ENCODE measurements at regions not wholly inside any gene's neighbourhood (a gene's known extent, or its start where the extent isn't known, plus 50 kb on each side); places are given as distances from the start of the nearest gene placed in this dataset.

DNA sequence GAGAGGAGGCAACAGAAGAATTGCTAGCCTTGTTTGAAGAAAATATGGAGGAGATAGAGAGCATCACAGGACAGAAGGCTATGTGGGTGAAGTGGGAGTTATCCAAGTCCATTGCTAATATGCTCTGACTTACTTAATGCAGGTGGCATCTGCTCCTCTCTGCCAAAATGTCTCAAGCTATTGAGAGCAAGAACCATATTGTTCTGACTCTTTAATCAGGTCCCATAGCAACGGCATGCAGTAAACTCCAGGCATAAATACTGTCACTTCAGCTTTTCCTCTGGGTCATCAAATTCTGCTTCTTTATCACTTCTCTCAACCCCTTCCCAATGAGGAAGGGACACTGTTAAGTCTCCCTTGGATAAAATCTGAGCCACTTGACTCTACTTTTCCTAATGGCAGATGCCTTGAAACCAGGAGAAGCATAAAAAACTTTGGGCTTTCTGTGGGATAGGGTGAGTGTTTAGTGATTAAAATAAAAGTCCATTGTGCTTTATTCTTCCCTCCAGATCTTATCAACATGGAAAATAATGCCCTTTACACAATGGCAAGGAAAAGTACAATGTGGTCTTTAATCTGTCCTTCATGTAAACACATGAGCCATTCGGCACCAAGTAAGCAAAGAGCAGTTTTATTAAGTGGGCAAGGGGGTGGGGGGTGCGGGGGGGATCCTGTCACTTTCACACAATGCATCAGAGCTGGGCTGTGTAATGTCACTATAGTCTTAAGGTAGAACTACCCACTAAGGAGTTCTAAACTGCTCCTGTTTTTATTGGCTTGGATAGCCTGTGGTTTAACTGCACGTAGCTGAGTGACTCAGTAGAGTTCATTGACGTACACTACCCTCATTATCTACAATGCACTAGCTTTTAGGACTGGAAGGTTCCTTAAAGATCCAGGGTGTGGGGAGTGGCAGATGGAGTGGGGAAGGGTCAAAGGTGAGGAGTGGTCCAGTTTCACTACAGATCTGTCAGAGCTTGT is 71.0 kb upstream of the TARS1 start:
- Histone ChIP-seq H3K9me3 (no peaks in the 10 kb centered on the region), H3K27ac (no peak overlapping the region), H3K9ac (ENCODE audit: low read depth in 2 of 2, low read length in 2 of 2) (no peak overlapping the region), H3K4me1 (no peaks in the 10 kb centered on the region), H3K27me3 (no peaks in the 10 kb centered on the region), H3K36me3 (no peaks in the 10 kb centered on the region), H3K4me3 (no peak overlapping the region)
- no peak for DNase-seq
- intact Hi-C loops (cut with DNase I), result no loop called here
- TF ChIP-seq, protein P1, sequence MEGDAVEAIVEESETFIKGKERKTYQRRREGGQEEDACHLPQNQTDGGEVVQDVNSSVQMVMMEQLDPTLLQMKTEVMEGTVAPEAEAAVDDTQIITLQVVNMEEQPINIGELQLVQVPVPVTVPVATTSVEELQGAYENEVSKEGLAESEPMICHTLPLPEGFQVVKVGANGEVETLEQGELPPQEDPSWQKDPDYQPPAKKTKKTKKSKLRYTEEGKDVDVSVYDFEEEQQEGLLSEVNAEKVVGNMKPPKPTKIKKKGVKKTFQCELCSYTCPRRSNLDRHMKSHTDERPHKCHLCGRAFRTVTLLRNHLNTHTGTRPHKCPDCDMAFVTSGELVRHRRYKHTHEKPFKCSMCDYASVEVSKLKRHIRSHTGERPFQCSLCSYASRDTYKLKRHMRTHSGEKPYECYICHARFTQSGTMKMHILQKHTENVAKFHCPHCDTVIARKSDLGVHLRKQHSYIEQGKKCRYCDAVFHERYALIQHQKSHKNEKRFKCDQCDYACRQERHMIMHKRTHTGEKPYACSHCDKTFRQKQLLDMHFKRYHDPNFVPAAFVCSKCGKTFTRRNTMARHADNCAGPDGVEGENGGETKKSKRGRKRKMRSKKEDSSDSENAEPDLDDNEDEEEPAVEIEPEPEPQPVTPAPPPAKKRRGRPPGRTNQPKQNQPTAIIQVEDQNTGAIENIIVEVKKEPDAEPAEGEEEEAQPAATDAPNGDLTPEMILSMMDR (IDR thresholded peaks at IDR 0.05), result no peak

DNA sequence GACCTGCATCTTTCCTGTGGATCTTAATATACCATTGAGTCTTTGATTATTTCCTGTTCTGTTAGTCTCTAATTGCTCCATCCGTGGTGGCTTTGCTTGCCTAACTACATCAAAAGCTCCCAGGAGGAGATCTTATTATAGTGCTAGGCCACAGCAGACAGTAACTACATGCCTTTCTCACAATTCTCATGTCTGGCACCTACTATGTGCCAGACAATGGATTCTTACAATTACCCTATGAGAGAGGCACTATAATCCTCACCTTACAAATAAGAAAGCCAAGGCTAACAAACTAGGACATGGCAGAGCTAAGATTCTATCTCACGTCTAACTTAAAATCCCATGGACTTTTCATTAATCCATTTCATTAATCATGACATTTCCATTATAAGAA is 70.3 kb upstream of the TARS1 start:
- Histone ChIP-seq H3K27ac (no peak overlapping the region), H3K4me1 (no peaks in the 10 kb centered on the region), H3K36me3 (no peaks in the 10 kb centered on the region), H3K9ac (ENCODE audit: low read depth in 2 of 2, low read length in 2 of 2) (no peak overlapping the region), H3K9me3 (no peaks in the 10 kb centered on the region), H3K27me3 (no peaks in the 10 kb centered on the region), H3K4me3 (no peak overlapping the region)
- TF ChIP-seq, protein P1 (IDR thresholded peaks at IDR 0.05), result no peak
- no peak for DNase-seq
- intact Hi-C loops (cut with DNase I), result no loop called here

DNA sequence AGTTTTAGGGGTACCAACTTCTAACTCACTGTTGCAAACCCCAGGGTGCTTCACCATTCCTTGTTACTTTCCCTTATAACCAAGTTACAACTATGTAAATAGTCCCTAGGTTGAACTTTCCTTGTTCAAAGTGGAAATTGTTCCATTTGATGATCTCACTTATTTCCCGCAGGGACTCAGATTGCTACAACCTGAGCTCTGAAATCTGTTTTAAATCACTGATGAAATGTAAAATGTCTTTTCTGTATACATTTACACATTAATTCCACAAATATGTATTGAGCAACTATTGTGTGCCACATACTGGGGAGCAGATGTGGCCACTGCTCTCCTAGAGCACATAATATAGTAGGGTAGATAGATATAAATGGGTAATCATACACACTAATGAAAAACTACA is 69.1 kb upstream of the TARS1 start:
- TF ChIP-seq, protein P1 (IDR thresholded peaks at IDR 0.05), result no peak
- intact Hi-C loops (cut with DNase I), result no loop called here
- DNase-seq, result no peak
- Histone ChIP-seq H3K4me3 (no peak overlapping the region), H3K27me3 (no peaks in the 10 kb centered on the region), H3K36me3 (no peaks in the 10 kb centered on the region), H3K9me3 (no peaks in the 10 kb centered on the region), H3K4me1 (no peaks in the 10 kb centered on the region), H3K9ac (ENCODE audit: low read depth in 2 of 2, low read length in 2 of 2) (no peak overlapping the region), H3K27ac (no peak overlapping the region)

- H3K4me3 ChIP-seq, result no peak overlapping the region
- no peaks in the 10 kb centered on the region for H3K27me3 ChIP-seq
- TF ChIP-seq, protein P1 (IDR thresholded peaks at IDR 0.05), result no peak
- no peak overlapping the region for H3K9ac ChIP-seq (ENCODE audit: low read depth in 2 of 2, low read length in 2 of 2)
- H3K36me3 ChIP-seq, result no peaks in the 10 kb centered on the region
- DNase-seq, result no peak
- no peak overlapping the region for H3K27ac ChIP-seq
- no peaks in the 10 kb centered on the region for H3K4me1 ChIP-seq
- H3K9me3 ChIP-seq, result no peaks in the 10 kb centered on the region
- intact Hi-C loops (cut with DNase I), result no loop called here
Measured at GRCh38 chr5:33372721-33373472, 67.9 kb upstream of the TARS1 start.

GRCh38 chr5:33375900-33376299 is 64.9 kb upstream of the TARS1 start:
- intact Hi-C loops (cut with DNase I), result no loop called here
- no peak for DNase-seq
- no peaks in the 10 kb centered on the region for H3K4me1 ChIP-seq
- H3K36me3 ChIP-seq, result no peaks in the 10 kb centered on the region
- no peak overlapping the region for H3K27ac ChIP-seq
- H3K4me3 ChIP-seq, result no peak overlapping the region
- no peak overlapping the region for H3K9ac ChIP-seq (ENCODE audit: low read depth in 2 of 2, low read length in 2 of 2)
- no peaks in the 10 kb centered on the region for H3K9me3 ChIP-seq
- H3K27me3 ChIP-seq, result no peaks in the 10 kb centered on the region
- TF ChIP-seq, protein P1 (IDR thresholded peaks at IDR 0.05), result no peak

All from colonic mucosa (tissue), 4 donors.